ENCODE measurements at regions not wholly inside any gene's neighbourhood (a gene's known extent, or its start where the extent isn't known, plus 50 kb on each side); places are given as distances from the start of the nearest gene placed in this dataset.
A peak's percentile ranks its signal among the peaks of the same experiment; 100 is the strongest.

DNA sequence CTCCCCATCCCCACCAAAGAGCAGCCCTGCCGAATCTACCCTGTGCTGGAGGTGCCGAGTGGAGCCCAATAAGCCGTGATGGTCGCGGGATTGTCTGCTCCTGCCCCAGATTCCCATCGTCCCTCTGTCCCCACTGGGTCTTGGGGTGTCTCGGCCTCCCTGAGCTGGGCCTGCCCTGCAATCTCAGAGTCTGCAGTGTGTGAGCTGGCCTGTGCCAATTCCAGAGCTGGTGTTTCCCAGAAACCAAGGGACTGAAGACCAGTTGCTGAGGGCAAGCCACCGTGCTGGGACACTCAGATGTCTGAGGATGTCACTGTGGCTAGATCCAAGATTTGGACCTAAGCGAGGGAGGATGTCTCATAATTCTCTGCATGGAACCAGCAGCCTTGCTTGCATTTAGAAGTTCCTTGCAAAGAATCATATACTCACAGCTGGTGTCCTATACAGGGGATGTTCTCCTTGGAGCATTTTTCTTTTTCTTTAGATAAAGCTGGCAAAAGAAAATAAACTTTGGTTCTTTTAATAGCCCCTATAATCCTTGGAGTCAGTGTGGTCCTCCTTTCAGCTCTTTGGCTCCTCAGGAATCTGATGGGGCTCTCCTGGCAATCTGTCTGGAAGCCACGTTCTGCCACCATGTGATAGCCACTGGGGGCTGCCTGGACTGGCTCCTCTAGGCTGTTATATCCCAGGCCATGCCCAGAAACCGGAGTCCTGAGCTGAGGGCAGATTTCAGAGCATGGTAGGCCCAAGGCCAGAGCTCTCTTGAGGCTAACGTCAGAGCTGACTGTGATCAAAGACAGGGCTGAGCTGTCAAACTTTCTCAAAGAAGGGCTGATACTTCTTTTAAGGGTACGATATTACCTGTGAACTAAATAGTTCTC, 140.1 kb upstream of the HAAO start:
- Histone ChIP-seq H3K4me3 (ENCODE audit: low read length) (no peak overlapping the region), H3F3A (ENCODE audit: control insufficient read depth, insufficient read depth) (no peaks in the 10 kb centered on the region), H4K20me1 (ENCODE audit: control insufficient read depth, insufficient read depth, low read depth, low read length) (no peaks in the 10 kb centered on the region), H3K4me2 (ENCODE audit: low read length) (no peak overlapping the region), H3K27me3 (ENCODE audit: control insufficient read depth, low read length) (peaks cover under 1% of the 10 kb centered on the region), H3K4me1 (ENCODE audit: control insufficient read depth, low read length) (no peaks in the 10 kb centered on the region), H3K36me3 (ENCODE audit: control insufficient read depth, low read length) (no peaks in the 10 kb centered on the region), H3K9me2 (replicated peaks; ENCODE audit: control insufficient read depth, low read length) (no peaks in the 10 kb centered on the region), H3K27ac (ENCODE audit: low read depth, low read length) (no peak overlapping the region), H3K79me2 (ENCODE audit: control insufficient read depth, low read length) (no peaks in the 10 kb centered on the region), H3K9me3 (ENCODE audit: control insufficient read depth, insufficient read depth, low read length) (no peaks in the 10 kb centered on the region)
- TF ChIP-seq, protein P1, sequence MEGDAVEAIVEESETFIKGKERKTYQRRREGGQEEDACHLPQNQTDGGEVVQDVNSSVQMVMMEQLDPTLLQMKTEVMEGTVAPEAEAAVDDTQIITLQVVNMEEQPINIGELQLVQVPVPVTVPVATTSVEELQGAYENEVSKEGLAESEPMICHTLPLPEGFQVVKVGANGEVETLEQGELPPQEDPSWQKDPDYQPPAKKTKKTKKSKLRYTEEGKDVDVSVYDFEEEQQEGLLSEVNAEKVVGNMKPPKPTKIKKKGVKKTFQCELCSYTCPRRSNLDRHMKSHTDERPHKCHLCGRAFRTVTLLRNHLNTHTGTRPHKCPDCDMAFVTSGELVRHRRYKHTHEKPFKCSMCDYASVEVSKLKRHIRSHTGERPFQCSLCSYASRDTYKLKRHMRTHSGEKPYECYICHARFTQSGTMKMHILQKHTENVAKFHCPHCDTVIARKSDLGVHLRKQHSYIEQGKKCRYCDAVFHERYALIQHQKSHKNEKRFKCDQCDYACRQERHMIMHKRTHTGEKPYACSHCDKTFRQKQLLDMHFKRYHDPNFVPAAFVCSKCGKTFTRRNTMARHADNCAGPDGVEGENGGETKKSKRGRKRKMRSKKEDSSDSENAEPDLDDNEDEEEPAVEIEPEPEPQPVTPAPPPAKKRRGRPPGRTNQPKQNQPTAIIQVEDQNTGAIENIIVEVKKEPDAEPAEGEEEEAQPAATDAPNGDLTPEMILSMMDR (IDR thresholded peaks at IDR 0.05; ENCODE audit: low read depth, low read length, poor library complexity, severe bottlenecking), result no peak

DNA sequence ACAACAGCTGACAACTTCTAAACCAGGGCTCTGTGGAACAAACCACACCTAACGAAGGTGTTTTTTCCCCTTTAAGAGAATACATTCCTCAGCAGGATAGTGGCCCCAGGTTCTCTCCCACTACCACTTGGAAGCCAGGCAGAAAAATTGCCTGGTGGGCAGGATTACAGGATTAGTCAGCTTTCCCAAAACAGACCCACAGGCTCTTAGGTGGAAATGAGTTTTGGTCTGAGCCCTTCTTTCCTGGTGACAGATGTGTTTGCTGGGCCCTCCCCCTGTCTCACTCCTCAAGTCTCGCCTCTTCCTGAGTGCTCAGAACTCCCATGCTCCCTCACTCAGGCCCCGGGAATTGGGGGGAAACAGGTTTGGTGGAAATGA, 139.4 kb upstream of the HAAO start:
- no peaks in the 10 kb centered on the region; the same call in 1 of the 2 replicates for H3K27me3 ChIP-seq (ENCODE audit: control insufficient read depth, low read length)
- H3K79me2 ChIP-seq (ENCODE audit: control insufficient read depth, low read length), result no peaks in the 10 kb centered on the region
- H3K36me3 ChIP-seq (ENCODE audit: control insufficient read depth, low read length), result no peaks in the 10 kb centered on the region
- H4K20me1 ChIP-seq (ENCODE audit: control insufficient read depth, insufficient read depth, low read depth, low read length), result no peaks in the 10 kb centered on the region
- no peak overlapping the region for H3K4me3 ChIP-seq (ENCODE audit: low read length)
- TF ChIP-seq, protein P1 (IDR thresholded peaks at IDR 0.05; ENCODE audit: low read depth, low read length, poor library complexity, severe bottlenecking), result no peak
- no peak for TF ChIP-seq EZH2phosphoT487 (IDR thresholded peaks at IDR 0.05; ENCODE audit: borderline replicate concordance, low read length)
- no peak overlapping the region for H3K4me2 ChIP-seq (ENCODE audit: low read length)
- no peaks in the 10 kb centered on the region for H3K4me1 ChIP-seq (ENCODE audit: control insufficient read depth, low read length)
- H3F3A ChIP-seq (ENCODE audit: control insufficient read depth, insufficient read depth), result no peaks in the 10 kb centered on the region
- no peak overlapping the region for H3K27ac ChIP-seq (ENCODE audit: low read depth, low read length)
- no peaks in the 10 kb centered on the region for H3K9me2 ChIP-seq (replicated peaks; ENCODE audit: control insufficient read depth, low read length)
- H3K9me3 ChIP-seq (ENCODE audit: control insufficient read depth, insufficient read depth, low read length), result no peaks in the 10 kb centered on the region

DNA sequence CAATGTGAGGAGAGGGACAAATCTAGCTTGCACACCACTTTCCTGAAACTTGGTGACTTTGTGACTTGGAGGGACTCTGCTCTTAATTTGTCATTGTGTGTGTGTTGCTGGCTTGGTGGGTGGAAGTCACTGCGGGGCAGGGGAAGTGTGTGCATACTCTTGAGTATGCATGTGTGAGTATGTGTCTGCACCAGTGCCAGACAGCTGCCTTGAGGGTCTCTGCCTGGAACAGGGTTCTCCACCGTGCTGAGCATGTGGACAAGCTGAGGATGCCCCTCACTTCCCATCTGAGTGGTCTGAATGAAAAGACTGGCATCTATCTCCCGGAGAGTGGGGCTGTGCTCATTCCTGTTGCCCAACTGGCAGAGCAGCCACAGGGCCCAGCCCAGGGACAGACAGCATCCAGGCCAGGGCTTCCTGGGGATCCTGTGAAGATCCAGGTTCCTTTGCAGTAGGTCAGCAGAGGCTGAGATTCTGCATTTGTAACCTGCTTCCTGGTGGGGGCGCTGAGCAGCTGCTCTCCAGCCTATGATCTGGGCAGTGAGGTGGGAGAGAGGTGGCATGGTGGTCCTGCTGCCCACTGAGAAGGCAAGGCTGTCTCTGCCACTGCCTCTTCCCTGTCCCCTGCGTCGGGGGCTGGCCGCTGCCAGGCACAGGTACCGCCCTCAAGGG, 138.9 kb upstream of the HAAO start:
- Histone ChIP-seq H3K27ac (ENCODE audit: low read depth, low read length) (no peak overlapping the region), H3K9me2 (replicated peaks; ENCODE audit: control insufficient read depth, low read length) (no peaks in the 10 kb centered on the region)
- TF ChIP-seq, protein P1 (IDR thresholded peaks at IDR 0.05; ENCODE audit: low read depth, low read length, poor library complexity, severe bottlenecking), result peak; percentile 66
- no peak for TF ChIP-seq EZH2phosphoT487 (IDR thresholded peaks at IDR 0.05; ENCODE audit: borderline replicate concordance, low read length)

More for the DNA sequence above, 138.9 kb upstream of the HAAO start:
- Histone ChIP-seq H3K9me3 (ENCODE audit: control insufficient read depth, insufficient read depth, low read length) (no peaks in the 10 kb centered on the region), H3F3A (ENCODE audit: control insufficient read depth, insufficient read depth) (no peaks in the 10 kb centered on the region), H3K79me2 (ENCODE audit: control insufficient read depth, low read length) (no peaks in the 10 kb centered on the region), H4K20me1 (ENCODE audit: control insufficient read depth, insufficient read depth, low read depth, low read length) (no peaks in the 10 kb centered on the region), H3K4me2 (ENCODE audit: low read length) (no peak overlapping the region), H3K36me3 (ENCODE audit: control insufficient read depth, low read length) (no peaks in the 10 kb centered on the region), H3K4me3 (ENCODE audit: low read length) (no peak overlapping the region), H3K4me1 (ENCODE audit: control insufficient read depth, low read length) (no peaks in the 10 kb centered on the region), H3K27me3 (ENCODE audit: control insufficient read depth, low read length) (no peaks in the 10 kb centered on the region; the same call in 1 of the 2 replicates)
